ENCODE measurements at regions not wholly inside any gene's neighbourhood (a gene's known extent, or its start where the extent isn't known, plus 50 kb on each side); places are given as distances from the start of the nearest gene placed in this dataset.

- no peaks in the 10 kb centered on the region for H3K79me2 ChIP-seq (ENCODE audit: control insufficient read depth, insufficient read depth, low read length)
- no peaks in the 10 kb centered on the region for H3K9me3 ChIP-seq (replicated peaks; ENCODE audit: control insufficient read depth, insufficient read depth, low read depth, low read length)
- BruUV-seq (replicated peaks), result no TSS peak
- H3K4me2 ChIP-seq (ENCODE audit: insufficient read depth, low read length), result no peak overlapping the region
- no peak for FAIRE-seq
- intact Hi-C loops (cut with micrococcal nuclease), result loop anchor here (10.0 kb wide), 1 partner anchor 212 kb away; the partner anchor contains the start of gene COX20
- CTCF ChIA-PET (ENCODE audit: low intra/inter-chr PET ratio), result interaction anchor here (0.6 kb wide), 1 partner anchor 12 kb away, joined by 3 read pairs; no protein-coding TSS in a partner anchor
- H3K4me1 ChIP-seq (replicated peaks in 1 of 2; ENCODE audit: control insufficient read depth in 2 of 2, insufficient read depth in 2 of 2, low read length in 2 of 2), result peaks cover 4 to 21% of the 10 kb centered on the region in 2 experiments; a peak in 4 of 5 replicates
- no peaks in the 10 kb centered on the region for H3K27me3 ChIP-seq (ENCODE audit: control insufficient read depth in 2 of 2, insufficient read depth in 2 of 2, low read length in 2 of 2)
- WGBS (ENCODE audit: insufficient coverage, low coverage, missing lambda C conversion rate), result 79% methylated on average over 9 of the region's 9 CpGs
- no peaks in the 10 kb centered on the region for H3K36me3 ChIP-seq (ENCODE audit: control insufficient read depth, insufficient read depth, low read length)
- no peak overlapping the region for H3K9ac ChIP-seq (ENCODE audit: insufficient read depth in 1 of 2, low read depth in 2 of 2, low read length in 2 of 2)
- no peaks in the 10 kb centered on the region for H3K9me1 ChIP-seq (ENCODE audit: control insufficient read depth, insufficient read depth, low read length)
- TF ChIP-seq CEBPG (CRISPR knock-in tag; IDR thresholded peaks at IDR 0.05) (no peak), CEBPG (tag; conservative IDR thresholded peaks at IDR 0.05 in 1 of 2, IDR thresholded peaks at IDR 0.05 in 1 of 2) (no peak), HCFC1 (IDR thresholded peaks at IDR 0.05; ENCODE audit: low read depth, low read length) (no peak), HNRNPLL (IDR thresholded peaks at IDR 0.05; ENCODE audit: low read depth, low read length, poor library complexity, severe bottlenecking) (no peak), ZNF76 (CRISPR knock-in tag; IDR thresholded peaks at IDR 0.05; ENCODE audit: borderline replicate concordance) (no peak), PRDM10 (IDR thresholded peaks at IDR 0.05; ENCODE audit: partially characterized antibody) (no peak), PCBP1 (IDR thresholded peaks at IDR 0.05; ENCODE audit: low read depth, low read length, poor library complexity, severe bottlenecking) (no peak), RB1 (IDR thresholded peaks at IDR 0.05; ENCODE audit: low read depth) (no peak), ZBTB1 (CRISPR knock-in tag; IDR thresholded peaks at IDR 0.05; ENCODE audit: borderline replicate concordance, low read depth) (no peak), ZNF197 (CRISPR knock-in tag; IDR thresholded peaks at IDR 0.05; ENCODE audit: low read depth) (no peak), TOE1 (IDR thresholded peaks at IDR 0.05; ENCODE audit: borderline replicate concordance) (no peak), TOE1 (CRISPR knock-in tag; IDR thresholded peaks at IDR 0.05; ENCODE audit: borderline replicate concordance, low read depth) (no peak), TARDBP (IDR thresholded peaks at IDR 0.05) (no peak), SOX6 (IDR thresholded peaks at IDR 0.05) (no peak), POLR2G (IDR thresholded peaks at IDR 0.05; ENCODE audit: low read depth, low read length) (no peak), ZNF398 (CRISPR knock-in tag; IDR thresholded peaks at IDR 0.05) (no peak), BMI1 (IDR thresholded peaks at IDR 0.05; ENCODE audit: low read length) (no peak), TEAD2 (tag; IDR thresholded peaks at IDR 0.05) (no peak), CHD2 (IDR thresholded peaks at IDR 0.05; ENCODE audit: low read depth, low read length) (no peak)
- no peak for ATAC-seq
- H2AFZ ChIP-seq (ENCODE audit: low read depth, low read length), result no peak overlapping the region
- no peak overlapping the region for H3K4me3 ChIP-seq
- H4K20me1 ChIP-seq (replicated peaks; ENCODE audit: control insufficient read depth, insufficient read depth, low read length), result no peaks in the 10 kb centered on the region
- in situ Hi-C loops (cut with MboI), result loop anchor here (5.0 to 25.0 kb wide), 2 partner anchors 74 to 434 kb away; no protein-coding TSS in a partner anchor
- DNase-seq (ENCODE audit: extremely low read depth in 1 of 4, low spot score in 3 of 4), result no peak
- no peak overlapping the region for H3K27ac ChIP-seq (ENCODE audit: extremely low read depth, low read depth, low read length)
- POLR2A ChIA-PET, result interaction anchor here (0.7 kb wide), 1 partner anchor 423 kb away, joined by 3 read pairs; no protein-coding TSS in a partner anchor
These were observed 108.5 kb upstream of the KIF26B start for GRCh38 chr1:245046315-245046714.

All from K562 (cell line).